Endothelial cell of umbilical vein (primary cell): ENCODE measurements at regions not wholly inside any gene's neighbourhood (a gene's known extent, or its start where the extent isn't known, plus 50 kb on each side); places are given as distances from the start of the nearest gene placed in this dataset.
A peak's percentile ranks its signal among the peaks of the same experiment; 100 is the strongest.

Experiments
- BruUV-seq: library from RNA; stranded (reverse); fragments of 400-500 nt; replicated peaks from 2 replicates; lab custom pipeline; 2021; lab: Mats Ljungman, UMichigan
- CTCF ChIA-PET: fragments of 300-600, 350-600 bp; sonication (Branson Sonifier 250); formaldehyde crosslinking; loops from one replicate; lab custom pipeline; 2021; ENCODE audit warnings: antibody characterized with exemption, inconsistent platforms; lab: Charles Lee
- POLR2A ChIA-PET: fragments of 300-600, 350-600 bp; sonication (Branson Sonifier 250); formaldehyde crosslinking; loops from one replicate; lab custom pipeline; 2021; ENCODE audit warnings: antibody characterized with exemption, inconsistent platforms; lab: Charles Lee
- DNase-seq: peaks from one replicate; pipeline ENCODE4 v3.0.0-alpha.2; 2011; ENCODE audit warnings: low read depth, low spot score
- FAIRE-seq: peaks from 2 replicates; lab custom pipeline; 2011; peaks lifted over from hg19 to GRCh38; lab: Jason Lieb, UNC
- H2AFZ ChIP-seq: 2 replicates; pipeline ENCODE4 v1.6.0; 2012; ENCODE audit warnings: low read depth, low read length, control low read depth, inconsistent platforms
- H3K27ac ChIP-seq: 2 replicates; pipeline ENCODE4 v1.5.1; 2011; ENCODE audit warnings: low read depth, mild to moderate bottlenecking, control low read depth, low read length, moderate library complexity; ENCODE audit not compliant: insufficient read depth
- H3K27me3 ChIP-seq, 2 experiments: 2 replicates each; pipeline versions ENCODE4 v1.6.0 to v1.6.1; 2011; ENCODE audit warnings: low read length in 2 of 2, mixed read lengths in 1 of 2; ENCODE audit not compliant: control insufficient read depth in 2 of 2, insufficient read depth in 2 of 2
- H3K36me3 ChIP-seq, 2 experiments: 2 replicates in 1 of 2; 3 replicates in 1 of 2; pipeline ENCODE4 v1.5.1; 2011; ENCODE audit warnings: low read length in 2 of 2, mild to moderate bottlenecking in 1 of 2, moderate library complexity in 1 of 2; ENCODE audit not compliant: control insufficient read depth in 2 of 2, insufficient read depth in 2 of 2; ENCODE audit errors: extremely low read depth in 1 of 2
- H3K4me1 ChIP-seq: 3 replicates; pipeline ENCODE4 v1.5.1; 2011; ENCODE audit warnings: mild to moderate bottlenecking, low read length; ENCODE audit not compliant: control insufficient read depth, insufficient read depth; ENCODE audit errors: extremely low read depth
- H3K4me2 ChIP-seq: 2 replicates; pipeline ENCODE4 v1.6.1; 2011; ENCODE audit warnings: low read length, control low read depth, mixed read lengths; ENCODE audit not compliant: insufficient read depth
- H3K4me3 ChIP-seq, 3 experiments: fragments of 200-600 bp in 1 of 3; sonication (generic), shearing (Covaris generic) in 1 of 3; replicated peaks in 1 of 3; 2 replicates each; pipeline ENCODE4 v1.5.1; 2011 to 2016; ENCODE audit warnings: control low read depth in 3 of 3, low read length in 3 of 3, mild to moderate bottlenecking in 2 of 3, inconsistent platforms in 1 of 3, low read depth in 1 of 3, moderate library complexity in 1 of 3; ENCODE audit not compliant: insufficient read depth in 1 of 3
- H3K79me2 ChIP-seq: 2 replicates; pipeline ENCODE4 v1.6.0; 2012; ENCODE audit warnings: low read length, inconsistent platforms; ENCODE audit not compliant: control insufficient read depth, insufficient read depth
- H3K9ac ChIP-seq: replicated peaks from 2 replicates; pipeline ENCODE3; 2011; ENCODE audit warnings: low read length, control low read depth; ENCODE audit not compliant: insufficient read depth; ENCODE audit errors: extremely low read depth
- H3K9me1 ChIP-seq: replicated peaks from 3 replicates; pipeline ENCODE4 v1.6.0; 2011; ENCODE audit warnings: mild to moderate bottlenecking, low read length; ENCODE audit not compliant: control insufficient read depth, insufficient read depth; ENCODE audit errors: extremely low read depth
- H3K9me3 ChIP-seq: replicated peaks from 2 replicates; pipeline ENCODE4 v1.5.1; 2012; ENCODE audit warnings: low read length, inconsistent platforms; ENCODE audit not compliant: control insufficient read depth, insufficient read depth
- H4K20me1 ChIP-seq: replicated peaks from 2 replicates; pipeline ENCODE3; 2011; ENCODE audit warnings: mild to moderate bottlenecking, low read length; ENCODE audit not compliant: control insufficient read depth, insufficient read depth; ENCODE audit errors: extremely low read depth
- CTCF ChIP-seq, 2 donors: IDR thresholded peaks; 1 replicate in 1 of 2; 2 replicates in 1 of 2; pipeline ENCODE4 v1.5.1; 2011; ENCODE audit warnings: low read length in 2 of 2, mild to moderate bottlenecking in 2 of 2, moderate library complexity in 2 of 2, control low read depth in 1 of 2, inconsistent platforms in 1 of 2, low read depth in 1 of 2; ENCODE audit not compliant: insufficient read depth in 1 of 2; ENCODE audit errors: extremely low read depth in 1 of 2
- EZH2 ChIP-seq: IDR thresholded peaks from 2 replicates; pipeline ENCODE4 v1.6.1; 2012; ENCODE audit warnings: borderline replicate concordance, low read depth, mild to moderate bottlenecking, moderate library complexity, low read length, inconsistent platforms; ENCODE audit not compliant: severe bottlenecking
- FOS ChIP-seq: IDR thresholded peaks from 2 replicates; pipeline ENCODE4 v1.6.1; 2011; ENCODE audit warnings: mild to moderate bottlenecking, low read length, moderate library complexity, borderline replicate concordance; ENCODE audit not compliant: insufficient read depth
- GATA2 ChIP-seq: IDR thresholded peaks from 2 replicates; pipeline ENCODE4 v1.7.0; 2011; ENCODE audit warnings: low read depth, mild to moderate bottlenecking, moderate library complexity, mixed read lengths, low read length; ENCODE audit not compliant: insufficient read length, insufficient read depth
- JUN ChIP-seq: IDR thresholded peaks from 2 replicates; pipeline ENCODE4 v1.6.1; 2011; ENCODE audit warnings: borderline replicate concordance, low read depth; ENCODE audit not compliant: insufficient read length, insufficient read depth
- MAX ChIP-seq: IDR thresholded peaks from 2 replicates; pipeline ENCODE4 v1.6.1; 2011; ENCODE audit not compliant: insufficient read depth, insufficient read length
- MYC ChIP-seq: IDR thresholded peaks from one replicate; pipeline ENCODE4 v1.6.1; 2011; ENCODE audit warnings: mild to moderate bottlenecking, low read depth, low read length
- POLR2A ChIP-seq: IDR thresholded peaks from 2 replicates; pipeline ENCODE4 v1.6.1; 2012; ENCODE audit warnings: low read depth, mild to moderate bottlenecking, control low read depth, low read length
- POLR2AphosphoS5 ChIP-seq: IDR thresholded peaks from 2 replicates; pipeline ENCODE4 v1.6.1; 2012; ENCODE audit warnings: low read depth, mild to moderate bottlenecking, control low read depth, low read length, moderate library complexity; ENCODE audit not compliant: insufficient read depth
- dilution Hi-C: fragments of 300-500 bp; cut with MboI; formaldehyde crosslinking; loops from one replicate; pipeline ENCODE4 v1.15.0; 2019; ENCODE audit warnings: low sequenced_read_pairs; ENCODE audit not compliant: extremely low pct_ligation_motif_present
- intact Hi-C: fragments of 100-400 bp; cut with micrococcal nuclease; formaldehyde crosslinking; loops from one replicate; pipeline ENCODE4 v1.10.0; 2022

- Histone ChIP-seq H3K36me3 (no peaks in the 10 kb centered on the region), H3K27me3 (no peaks in the 10 kb centered on the region), H3K27ac (no peak overlapping the region), H4K20me1 (no peaks in the 10 kb centered on the region), H3K79me2 (no peaks in the 10 kb centered on the region), H3K9me3 (no peaks in the 10 kb centered on the region), H3K4me2 (no peak overlapping the region), H3K4me1 (peaks cover 5% of the 10 kb centered on the region), H3K9ac (no peak overlapping the region), H3K4me3 (no peak overlapping the region), H2AFZ (peak overlapping the region; percentile 54), H3K9me1 (no peaks in the 10 kb centered on the region)
- ChIA-PET CTCF (interaction anchor here (1.0 to 11.5 kb wide), 14 partner anchors 11 to 966 kb away, joined by 3 to 209 read pairs (median 8); partner anchors contain the start of gene CLEC14A), POLR2A (no interaction called here)
- dilution Hi-C loops = loop anchor here (25.0 kb wide), 1 partner anchor 156 kb away; no protein-coding TSS in a partner anchor
- intact Hi-C loops = no loop called here
- TF ChIP-seq POLR2A (no peak), FOS (no peak), POLR2AphosphoS5 (no peak), JUN (no peak), CTCF (IDR thresholded peaks at IDR 0.05; ENCODE audit: extremely low read depth in 1 of 2, insufficient read depth in 1 of 2, low read depth in 1 of 2, low read length in 2 of 2) (no peak), GATA2 (no peak), MAX (no peak), EZH2 (no peak), MYC (no peak)
- no TSS peak for BruUV-seq
- FAIRE-seq = no peak
- DNase-seq = peak; percentile 34
Observed at GRCh38 chr14:38868399-38869290, 234.4 kb downstream of the SEC23A start.
